ENCODE measurements at regions not wholly inside any gene's neighbourhood (a gene's known extent, or its start where the extent isn't known, plus 50 kb on each side); places are given as distances from the start of the nearest gene placed in this dataset.
A peak's percentile ranks its signal among the peaks of the same experiment; 100 is the strongest.

DNA sequence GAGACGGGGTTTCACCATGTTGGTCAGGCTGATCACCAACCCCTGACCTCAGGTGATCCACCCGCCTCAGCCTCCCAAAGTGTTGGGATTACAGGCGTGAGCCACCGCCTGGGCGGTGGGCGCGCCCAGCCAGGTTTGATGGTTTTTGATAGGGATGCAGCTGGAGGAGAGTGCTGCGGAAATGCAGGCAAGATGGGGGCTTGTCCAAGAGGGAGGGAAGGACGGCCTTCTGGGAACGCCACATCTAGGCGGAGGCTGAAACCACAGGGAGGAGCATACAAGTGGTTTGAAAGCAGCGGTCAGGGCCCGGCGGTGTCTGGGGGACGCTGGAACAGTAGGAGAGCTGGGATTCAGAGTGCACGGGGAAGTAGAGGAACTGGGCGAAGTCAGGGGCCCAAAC is 134.6 kb downstream of the VRK1 start:
- TF ChIP-seq, protein P1, sequence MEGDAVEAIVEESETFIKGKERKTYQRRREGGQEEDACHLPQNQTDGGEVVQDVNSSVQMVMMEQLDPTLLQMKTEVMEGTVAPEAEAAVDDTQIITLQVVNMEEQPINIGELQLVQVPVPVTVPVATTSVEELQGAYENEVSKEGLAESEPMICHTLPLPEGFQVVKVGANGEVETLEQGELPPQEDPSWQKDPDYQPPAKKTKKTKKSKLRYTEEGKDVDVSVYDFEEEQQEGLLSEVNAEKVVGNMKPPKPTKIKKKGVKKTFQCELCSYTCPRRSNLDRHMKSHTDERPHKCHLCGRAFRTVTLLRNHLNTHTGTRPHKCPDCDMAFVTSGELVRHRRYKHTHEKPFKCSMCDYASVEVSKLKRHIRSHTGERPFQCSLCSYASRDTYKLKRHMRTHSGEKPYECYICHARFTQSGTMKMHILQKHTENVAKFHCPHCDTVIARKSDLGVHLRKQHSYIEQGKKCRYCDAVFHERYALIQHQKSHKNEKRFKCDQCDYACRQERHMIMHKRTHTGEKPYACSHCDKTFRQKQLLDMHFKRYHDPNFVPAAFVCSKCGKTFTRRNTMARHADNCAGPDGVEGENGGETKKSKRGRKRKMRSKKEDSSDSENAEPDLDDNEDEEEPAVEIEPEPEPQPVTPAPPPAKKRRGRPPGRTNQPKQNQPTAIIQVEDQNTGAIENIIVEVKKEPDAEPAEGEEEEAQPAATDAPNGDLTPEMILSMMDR (IDR thresholded peaks at IDR 0.05; ENCODE audit: borderline replicate concordance, extremely low read depth, insufficient read depth) = no peak
- Histone ChIP-seq H3K9ac (ENCODE audit: low read length in 3 of 3) (no peak overlapping the region), H3K4me3 (ENCODE audit: low read length in 3 of 3) (no peak overlapping the region), H3K27ac (ENCODE audit: low read depth in 2 of 2, low read length in 2 of 2) (no peak overlapping the region), H3K36me3 (ENCODE audit: control insufficient read depth in 2 of 3, insufficient read depth in 3 of 3, low read length in 3 of 3) (no peaks in the 10 kb centered on the region), H3K4me1 (ENCODE audit: control insufficient read depth in 2 of 3, insufficient read depth in 2 of 3, low read depth in 1 of 3, low read length in 3 of 3) (no peaks in the 10 kb centered on the region), H3K9me3 (ENCODE audit: control insufficient read depth in 2 of 3, insufficient read depth in 1 of 3, low read length in 3 of 3) (no peaks in the 10 kb centered on the region), H3K27me3 (ENCODE audit: control insufficient read depth, insufficient read depth, low read length) (no peaks in the 10 kb centered on the region)
- intact Hi-C loops (cut with DNase I) = no loop called here
- DNase-seq (no peak), FAIRE-seq (no peak)

DNA sequence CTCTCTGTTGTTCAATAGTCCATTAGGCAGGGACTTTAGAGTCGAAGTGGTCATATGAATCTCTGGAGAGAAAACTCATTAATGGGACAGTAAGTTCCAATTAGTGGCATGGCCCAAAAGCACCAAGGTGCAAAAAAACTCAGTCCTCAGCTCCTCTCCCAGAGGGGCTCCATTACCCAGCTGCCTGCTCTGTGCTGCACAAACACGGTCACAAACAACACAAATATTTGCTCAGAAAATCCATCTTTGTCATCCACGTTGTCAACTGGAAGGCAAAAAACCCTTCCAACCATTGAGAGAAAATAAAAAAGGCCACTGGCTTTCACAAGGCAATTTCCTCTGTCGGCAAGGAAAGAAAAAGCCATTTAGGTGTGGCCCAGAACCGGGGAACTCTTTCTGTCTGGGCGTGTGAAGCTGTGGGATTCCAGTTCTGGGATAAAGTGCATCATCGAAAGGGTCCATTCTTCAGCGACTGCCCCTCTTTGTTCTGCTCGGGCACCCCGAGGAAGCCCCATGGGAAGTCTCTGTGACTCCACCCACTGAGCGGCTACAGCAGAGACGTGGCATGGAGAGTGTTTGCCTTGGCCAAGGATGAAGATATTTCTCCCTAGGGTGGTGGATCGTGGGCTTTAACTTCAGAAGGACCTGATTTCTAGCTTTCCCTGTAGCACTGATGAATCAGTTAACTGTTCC is 137.6 kb downstream of the VRK1 start:
- H3K27ac ChIP-seq (ENCODE audit: low read depth in 2 of 2, low read length in 2 of 2) = no peak overlapping the region
- DNase-seq (no peak), FAIRE-seq (no peak)
- no peaks in the 10 kb centered on the region for H3K4me1 ChIP-seq (ENCODE audit: control insufficient read depth in 2 of 3, insufficient read depth in 2 of 3, low read depth in 1 of 3, low read length in 3 of 3)
- intact Hi-C loops (cut with DNase I) = no loop called here
- no peaks in the 10 kb centered on the region for H3K36me3 ChIP-seq (ENCODE audit: control insufficient read depth in 2 of 3, insufficient read depth in 3 of 3, low read length in 3 of 3)
- H3K27me3 ChIP-seq (ENCODE audit: control insufficient read depth, insufficient read depth, low read length) = no peaks in the 10 kb centered on the region
- TF ChIP-seq, protein P1 (IDR thresholded peaks at IDR 0.05; ENCODE audit: borderline replicate concordance, extremely low read depth, insufficient read depth) = no peak
- no peak overlapping the region for H3K9ac ChIP-seq (ENCODE audit: low read length in 3 of 3)
- H3K9me3 ChIP-seq (ENCODE audit: control insufficient read depth in 2 of 3, insufficient read depth in 1 of 3, low read length in 3 of 3) = no peaks in the 10 kb centered on the region
- no peak overlapping the region for H3K4me3 ChIP-seq (ENCODE audit: low read length in 3 of 3)

DNA sequence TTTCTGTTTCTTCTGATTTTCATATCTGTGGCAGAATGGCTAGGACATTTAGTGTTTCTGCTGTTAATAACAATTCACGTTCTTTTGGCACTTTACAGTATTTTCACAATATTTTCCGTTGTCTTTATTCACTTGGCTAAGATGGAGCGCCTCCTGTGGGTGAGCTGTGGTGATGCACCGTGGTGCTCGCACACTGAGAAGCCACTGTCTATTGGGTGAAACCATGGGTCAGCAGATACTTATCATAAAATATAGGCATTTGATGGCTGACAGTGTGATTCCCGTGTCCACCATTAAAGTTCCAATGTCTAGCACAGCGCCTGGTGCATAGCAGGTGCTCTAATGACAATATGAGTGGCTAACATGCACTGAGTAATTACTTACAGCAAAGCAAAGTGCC is 141.8 kb downstream of the VRK1 start:
- H3K4me3 ChIP-seq (ENCODE audit: low read length in 3 of 3) = no peak overlapping the region
- no peak for DNase-seq
- no peaks in the 10 kb centered on the region for H3K4me1 ChIP-seq (ENCODE audit: control insufficient read depth in 2 of 3, insufficient read depth in 2 of 3, low read depth in 1 of 3, low read length in 3 of 3)
- H3K9ac ChIP-seq (ENCODE audit: low read length in 3 of 3) = no peak overlapping the region
- no peak overlapping the region for H3K27ac ChIP-seq (ENCODE audit: low read depth in 2 of 2, low read length in 2 of 2)
- TF ChIP-seq, protein P1 (IDR thresholded peaks at IDR 0.05; ENCODE audit: borderline replicate concordance, extremely low read depth, insufficient read depth) = no peak
- no peak for FAIRE-seq
- no peaks in the 10 kb centered on the region for H3K9me3 ChIP-seq (ENCODE audit: control insufficient read depth in 2 of 3, insufficient read depth in 1 of 3, low read length in 3 of 3)
- H3K36me3 ChIP-seq (ENCODE audit: control insufficient read depth in 2 of 3, insufficient read depth in 3 of 3, low read length in 3 of 3) = no peaks in the 10 kb centered on the region
- no peaks in the 10 kb centered on the region for H3K27me3 ChIP-seq (ENCODE audit: control insufficient read depth, insufficient read depth, low read length)
- intact Hi-C loops (cut with DNase I) = no loop called here

DNA sequence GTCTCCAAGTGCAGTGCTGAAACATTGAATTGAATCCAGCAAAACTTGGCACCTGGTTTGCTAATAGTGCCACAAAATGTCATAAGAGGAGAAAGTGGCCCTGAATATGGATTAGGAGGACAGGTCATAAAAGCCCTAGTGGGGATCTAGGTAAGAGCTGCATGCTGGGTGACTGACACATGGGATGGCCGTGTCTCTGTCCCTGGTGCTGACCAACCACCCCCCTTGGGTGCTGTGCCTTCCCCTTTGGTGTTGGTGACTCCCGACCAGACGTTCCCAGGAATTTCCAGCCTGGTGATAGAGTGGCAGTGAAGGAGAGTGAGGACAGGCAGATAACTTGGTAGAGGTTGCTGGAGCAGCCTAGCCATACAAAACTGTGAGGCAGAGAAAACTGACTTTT is 142.8 kb downstream of the VRK1 start:
- no peak overlapping the region for H3K4me3 ChIP-seq (ENCODE audit: low read length in 3 of 3)
- intact Hi-C loops (cut with DNase I) = no loop called here
- TF ChIP-seq, protein P1 (IDR thresholded peaks at IDR 0.05; ENCODE audit: borderline replicate concordance, extremely low read depth, insufficient read depth) = no peak
- DNase-seq = peak in 3 of 5 donors; percentile 17 to 29 (median 18)
- FAIRE-seq = no peak
- H3K27me3 ChIP-seq (ENCODE audit: control insufficient read depth, insufficient read depth, low read length) = no peaks in the 10 kb centered on the region
- no peaks in the 10 kb centered on the region for H3K36me3 ChIP-seq (ENCODE audit: control insufficient read depth in 2 of 3, insufficient read depth in 3 of 3, low read length in 3 of 3)
- H3K9me3 ChIP-seq (ENCODE audit: control insufficient read depth in 2 of 3, insufficient read depth in 1 of 3, low read length in 3 of 3) = no peaks in the 10 kb centered on the region
- no peak overlapping the region for H3K27ac ChIP-seq (ENCODE audit: low read depth in 2 of 2, low read length in 2 of 2)
- no peak overlapping the region for H3K9ac ChIP-seq (ENCODE audit: low read length in 3 of 3)
- no peaks in the 10 kb centered on the region for H3K4me1 ChIP-seq (ENCODE audit: control insufficient read depth in 2 of 3, insufficient read depth in 2 of 3, low read depth in 1 of 3, low read length in 3 of 3)

All from kidney (tissue), 13 donors.